Heart left ventricle (tissue), 13 donors: ENCODE measurements at regions not wholly inside any gene's neighbourhood (a gene's known extent, or its start where the extent isn't known, plus 50 kb on each side); places are given as distances from the start of the nearest gene placed in this dataset.

ENCODE experiments used
- CTCF ChIP-seq, 12 donors: fragments of 200-600 bp; sonication (generic) in 4 of 12; IDR thresholded peaks; one replicate each; pipeline versions ENCODE4 v1.5.0 to v1.8.0; 2018 to 2022; ENCODE audit warnings: antibody characterized with exemption in 12 of 12, mild to moderate bottlenecking in 5 of 12
- POLR2A ChIP-seq, 2 donors: fragments of 450-650 bp; IDR thresholded peaks; one replicate each; pipeline ENCODE4 v1.6.1; 2017; ENCODE audit warnings: antibody characterized with exemption in 2 of 2, mild to moderate bottlenecking in 2 of 2, moderate library complexity in 2 of 2
- donor health status: ischemic (EF 13 %, LVEDD 7.1; RV severe dilation, severe dysfunction).
- donor health status: DM: no; HTN: yes; CAD: no.
- donor health status: DM: no; HTN: no; CAD: no.
- donor health status: ischemic (EF 25% LVEDD 6.9; RV normal size, moderate dysfunction).
- donor health status: ischemic (EF 25% LVEDD 5.7; RV mildly dilated, moderate dysfunction).
- donor health status: ischemic (EF 35%, LVEDD 5.7; RV mildly dilated, moderate dysfunction).
- donor health status: nonischemic (EF 11% LVEDD 7.7; RV severe dilation, severe dysfunction).
- donor health status: DM: yes; HTN: yes; CAD: no.
- donor health status: PGD.
- donor health status: ischemic (EF 29% LVEDD 5.4; RV normal size, mild dysfunction).
- donor health status: nonischemic (EF 23%, LVEDD 6.1; RV moderate dilation, normal function).

- TF ChIP-seq CTCF (IDR thresholded peaks at IDR 0.05) (no peak), POLR2A (IDR thresholded peaks at IDR 0.05) (no peak)
Observed at GRCh38 chr4:171266671-171267070, 546.5 kb upstream of the GALNTL6 start.
